Liver (tissue), 7 donors: ENCODE measurements at regions not wholly inside any gene's neighbourhood (a gene's known extent, or its start where the extent isn't known, plus 50 kb on each side); places are given as distances from the start of the nearest gene placed in this dataset.
"Not testable (repeated sequence)": the region's sequence is repeated elsewhere in the genome, so short reads cannot be mapped to it uniquely, and the experiment has no call there.

ENCODE experiments used
- DNase-seq: peaks from one replicate; pipeline ENCODE4 v3.0.0-alpha.2; 2017; ENCODE audit warnings: low spot score
- H3K27ac ChIP-seq, 2 donors: one replicate each; pipeline ENCODE4 v1.7.0; 2013; ENCODE audit warnings: inconsistent platforms in 2 of 2, low read length in 2 of 2, control low read depth in 1 of 2, low read depth in 1 of 2, mild to moderate bottlenecking in 1 of 2
- H3K27me3 ChIP-seq, 4 donors: one replicate each; pipeline versions ENCODE4 v1.6.1 to v1.7.0; 2013; ENCODE audit warnings: low read length in 3 of 4, inconsistent platforms in 1 of 4, mild to moderate bottlenecking in 1 of 4, moderate library complexity in 1 of 4; ENCODE audit not compliant: control insufficient read depth in 4 of 4, insufficient read depth in 4 of 4
- H3K36me3 ChIP-seq, 4 donors: one replicate each; pipeline versions ENCODE4 v1.6.1 to v1.7.0; 2013; ENCODE audit warnings: low read length in 3 of 4, mild to moderate bottlenecking in 3 of 4, low read depth in 1 of 4, moderate library complexity in 1 of 4; ENCODE audit not compliant: control insufficient read depth in 4 of 4, insufficient read depth in 3 of 4
- H3K4me1 ChIP-seq, 4 donors: one replicate each; pipeline versions ENCODE4 v1.6.1 to v1.7.0; 2013; ENCODE audit warnings: low read length in 3 of 4, mild to moderate bottlenecking in 3 of 4, moderate library complexity in 1 of 4; ENCODE audit not compliant: control insufficient read depth in 4 of 4, insufficient read depth in 4 of 4
- H3K4me3 ChIP-seq, 3 donors: one replicate each; pipeline versions ENCODE4 v1.6.1 to v1.7.0; 2013; ENCODE audit warnings: low read length in 3 of 3, control low read depth in 1 of 3, low read depth in 1 of 3, mild to moderate bottlenecking in 1 of 3
- H3K9ac ChIP-seq, 2 donors: one replicate each; pipeline ENCODE4 v1.7.0; 2013; ENCODE audit warnings: low read length in 2 of 2, mild to moderate bottlenecking in 2 of 2, moderate library complexity in 2 of 2, control low read depth in 1 of 2, low read depth in 1 of 2
- H3K9me3 ChIP-seq, 4 donors: one replicate each; pipeline versions ENCODE4 v1.6.1 to v1.7.0; 2013; ENCODE audit warnings: low read length in 3 of 4; ENCODE audit not compliant: control insufficient read depth in 4 of 4
- ATF3 ChIP-seq: IDR thresholded peaks from 2 replicates; pipeline ENCODE4 v1.6.1; 2016; ENCODE audit warnings: antibody characterized with exemption
- EGR1 ChIP-seq, 2 donors: IDR thresholded peaks; 2 replicates each; pipeline ENCODE4 v1.6.1; 2016 to 2018; ENCODE audit warnings: antibody characterized with exemption in 2 of 2, low read depth in 2 of 2
- FOXA1 ChIP-seq: IDR thresholded peaks from 2 replicates; pipeline ENCODE4 v1.6.1; 2016; ENCODE audit warnings: antibody characterized with exemption
- FOXA2 ChIP-seq: IDR thresholded peaks from 2 replicates; pipeline ENCODE4 v1.6.1; 2016; ENCODE audit warnings: antibody characterized with exemption
- GABPA ChIP-seq, 2 donors: IDR thresholded peaks in 1 of 2; conservative IDR thresholded peaks in 1 of 2; 2 replicates each; pipeline ENCODE4 v1.6.1; 2016; ENCODE audit warnings: antibody characterized with exemption in 2 of 2, mild to moderate bottlenecking in 1 of 2, moderate library complexity in 1 of 2
- HNF4A ChIP-seq, 2 donors: conservative IDR thresholded peaks; 2 replicates each; pipeline ENCODE4 v1.6.1; 2016; ENCODE audit warnings: antibody characterized with exemption in 2 of 2, mild to moderate bottlenecking in 2 of 2
- HNF4G ChIP-seq: IDR thresholded peaks from 2 replicates; pipeline ENCODE4 v1.6.1; 2016; ENCODE audit warnings: antibody characterized with exemption
- MAX ChIP-seq: IDR thresholded peaks from 2 replicates; pipeline ENCODE4 v1.6.1; 2016; ENCODE audit warnings: antibody characterized with exemption
- NR2F2 ChIP-seq: IDR thresholded peaks from 2 replicates; pipeline ENCODE4 v1.6.1; 2016; ENCODE audit warnings: antibody characterized with exemption
- REST ChIP-seq: IDR thresholded peaks from 2 replicates; pipeline ENCODE4 v1.6.1; 2016; ENCODE audit warnings: antibody characterized with exemption, mild to moderate bottlenecking
- YY1 ChIP-seq: IDR thresholded peaks from 2 replicates; pipeline ENCODE4 v1.6.1; 2016; ENCODE audit warnings: antibody characterized with exemption, mild to moderate bottlenecking
- ZBTB33 ChIP-seq: IDR thresholded peaks from 2 replicates; pipeline ENCODE4 v1.6.1; 2016; ENCODE audit warnings: antibody characterized with exemption
- WGBS: extraction: QIAGEN DNeasy Blood & Tissue Kit; methylation state at CpG from one replicate; pipeline ENCODE4 v1.1.7; 2013; 5-methylcytosine and 5-hydroxymethylcytosine counted together
- donor health status: healthy.
- donor health status: healthy.
- donor health status: healthy.
- donor health status: healthy.

GRCh38 chr13:43965459-43965845 is 85.7 kb downstream of the LACC1 start:
- Histone ChIP-seq H3K36me3 (no peaks in the 10 kb centered on the region), H3K4me1 (no peaks in the 10 kb centered on the region), H3K27me3 (no peaks in the 10 kb centered on the region), H3K9me3 (no peaks in the 10 kb centered on the region), H3K9ac (no peak overlapping the region), H3K4me3 (no peak overlapping the region), H3K27ac (no peak overlapping the region)
- 97% methylated on average over 8 of the region's 8 CpGs for whole genome bisulfite sequencing
- no peak for DNase-seq
- no peak for TF ChIP-seq HNF4G
- TF ChIP-seq REST, result no peak
- TF ChIP-seq FOXA2, result no peak
- TF ChIP-seq YY1, result no peak
- TF ChIP-seq GABPA (IDR thresholded peaks at IDR 0.05 in 1 of 2, conservative IDR thresholded peaks at IDR 0.05 in 1 of 2), result no peak
- no peak for TF ChIP-seq ZBTB33
- TF ChIP-seq NR2F2, result no peak
- TF ChIP-seq MAX, result no peak
- TF ChIP-seq FOXA1, result no peak
- TF ChIP-seq ATF3, result no peak
- no peak for TF ChIP-seq HNF4A (conservative IDR thresholded peaks at IDR 0.05)
- no peak for TF ChIP-seq EGR1 (IDR thresholded peaks at IDR 0.05; ENCODE audit: low read depth in 2 of 2)

GRCh38 chr13:43968251-43968942 is 88.7 kb downstream of the LACC1 start:
- DNase-seq, H3K27ac ChIP-seq, H3K27me3 ChIP-seq, H3K9me3 ChIP-seq, H3K36me3 ChIP-seq, H3K9ac ChIP-seq, H3K4me1 ChIP-seq, H3K4me3 ChIP-seq: not testable (repeated sequence)
- WGBS, result 88% methylated on average over 48 of the region's 63 CpGs

- not testable (repeated sequence) for DNase-seq
- 93% methylated on average over 33 of the region's 33 CpGs for whole genome bisulfite sequencing
These were observed 89.4 kb downstream of the LACC1 start for GRCh38 chr13:43968943-43969690.

GRCh38 chr13:43969919-43970318 is 90.2 kb downstream of the LACC1 start:
- DNase-seq, H3K27ac ChIP-seq, H3K4me3 ChIP-seq, H3K4me1 ChIP-seq, H3K9me3 ChIP-seq, H3K27me3 ChIP-seq, H3K36me3 ChIP-seq, H3K9ac ChIP-seq: not testable (repeated sequence)
- 94% methylated on average over 24 of the region's 27 CpGs for WGBS

More at GRCh38 chr13:43968943-43969690, 89.4 kb downstream of the LACC1 start:
- not testable (repeated sequence) for H3K27me3 ChIP-seq, H3K36me3 ChIP-seq, H3K27ac ChIP-seq, H3K9me3 ChIP-seq, H3K9ac ChIP-seq, H3K4me1 ChIP-seq, H3K4me3 ChIP-seq
